ENCODE measurements at regions not wholly inside any gene's neighbourhood (a gene's known extent, or its start where the extent isn't known, plus 50 kb on each side); places are given as distances from the start of the nearest gene placed in this dataset.

DNA sequence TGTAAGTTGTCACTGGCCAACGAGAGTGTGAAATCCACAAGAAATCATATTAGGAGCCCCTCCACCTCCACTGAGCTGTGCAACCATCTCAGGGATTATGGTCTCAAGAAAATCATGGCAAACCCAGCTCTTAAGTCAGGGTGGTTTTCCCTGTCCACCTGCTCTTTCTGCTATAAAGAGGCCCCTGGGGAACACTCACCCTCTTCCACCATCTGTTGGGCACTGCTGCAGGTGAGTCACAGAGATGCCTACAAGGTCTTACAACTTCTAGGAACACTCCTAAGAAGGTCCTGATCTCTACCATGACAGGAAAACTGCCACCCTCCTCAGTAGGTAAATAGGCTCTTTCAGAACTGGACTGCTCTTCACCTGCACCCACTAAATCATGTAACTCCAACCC lies 61.8 kb downstream of the DRD1 start:
- H3F3A ChIP-seq (ENCODE audit: control insufficient read depth, insufficient read depth) = no peaks in the 10 kb centered on the region
- no peaks in the 10 kb centered on the region for H3K4me1 ChIP-seq (ENCODE audit: control insufficient read depth, low read length)

DNA sequence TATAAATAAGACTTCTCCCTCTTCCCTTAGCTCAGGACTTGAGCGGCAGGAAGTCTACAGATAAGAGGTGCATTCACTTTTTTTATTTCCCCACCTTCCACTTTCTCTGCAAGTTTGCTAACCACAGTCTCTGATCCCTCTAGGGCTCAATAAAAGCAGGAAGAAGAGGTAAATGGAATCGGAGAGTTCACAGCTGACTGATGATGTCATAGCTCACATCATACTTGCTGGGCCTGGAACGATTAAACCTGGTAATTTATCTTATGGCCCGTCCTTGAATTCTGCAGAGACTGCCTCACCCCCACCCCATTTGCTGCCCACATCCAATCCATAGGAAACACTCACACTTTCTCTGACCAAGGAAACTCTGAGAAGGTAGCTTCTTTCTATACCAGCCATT lies 62.9 kb downstream of the DRD1 start:
- no peak overlapping the region for H3K4me2 ChIP-seq (ENCODE audit: low read length)
- H3K27ac ChIP-seq (ENCODE audit: low read depth, low read length) = no peak overlapping the region
- H4K20me1 ChIP-seq (ENCODE audit: control insufficient read depth, insufficient read depth, low read depth, low read length) = no peaks in the 10 kb centered on the region
- TF ChIP-seq, protein P1, sequence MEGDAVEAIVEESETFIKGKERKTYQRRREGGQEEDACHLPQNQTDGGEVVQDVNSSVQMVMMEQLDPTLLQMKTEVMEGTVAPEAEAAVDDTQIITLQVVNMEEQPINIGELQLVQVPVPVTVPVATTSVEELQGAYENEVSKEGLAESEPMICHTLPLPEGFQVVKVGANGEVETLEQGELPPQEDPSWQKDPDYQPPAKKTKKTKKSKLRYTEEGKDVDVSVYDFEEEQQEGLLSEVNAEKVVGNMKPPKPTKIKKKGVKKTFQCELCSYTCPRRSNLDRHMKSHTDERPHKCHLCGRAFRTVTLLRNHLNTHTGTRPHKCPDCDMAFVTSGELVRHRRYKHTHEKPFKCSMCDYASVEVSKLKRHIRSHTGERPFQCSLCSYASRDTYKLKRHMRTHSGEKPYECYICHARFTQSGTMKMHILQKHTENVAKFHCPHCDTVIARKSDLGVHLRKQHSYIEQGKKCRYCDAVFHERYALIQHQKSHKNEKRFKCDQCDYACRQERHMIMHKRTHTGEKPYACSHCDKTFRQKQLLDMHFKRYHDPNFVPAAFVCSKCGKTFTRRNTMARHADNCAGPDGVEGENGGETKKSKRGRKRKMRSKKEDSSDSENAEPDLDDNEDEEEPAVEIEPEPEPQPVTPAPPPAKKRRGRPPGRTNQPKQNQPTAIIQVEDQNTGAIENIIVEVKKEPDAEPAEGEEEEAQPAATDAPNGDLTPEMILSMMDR (IDR thresholded peaks at IDR 0.05; ENCODE audit: low read depth, low read length, poor library complexity, severe bottlenecking) = no peak
- no peak for TF ChIP-seq EZH2phosphoT487 (IDR thresholded peaks at IDR 0.05; ENCODE audit: borderline replicate concordance, low read length)
- H3K79me2 ChIP-seq (ENCODE audit: control insufficient read depth, low read length) = no peaks in the 10 kb centered on the region
- no peaks in the 10 kb centered on the region for H3K4me1 ChIP-seq (ENCODE audit: control insufficient read depth, low read length)
- no peaks in the 10 kb centered on the region for H3K9me3 ChIP-seq (ENCODE audit: control insufficient read depth, insufficient read depth, low read length)
- no peaks in the 10 kb centered on the region for H3K9me2 ChIP-seq (replicated peaks; ENCODE audit: control insufficient read depth, low read length)
- H3K27me3 ChIP-seq (ENCODE audit: control insufficient read depth, low read length) = no peaks in the 10 kb centered on the region; the same call in 1 of the 2 replicates
- no peaks in the 10 kb centered on the region for H3K36me3 ChIP-seq (ENCODE audit: control insufficient read depth, low read length)
- no peaks in the 10 kb centered on the region for H3F3A ChIP-seq (ENCODE audit: control insufficient read depth, insufficient read depth)
- no peak overlapping the region for H3K4me3 ChIP-seq (ENCODE audit: low read length)

More for the DNA sequence above, 61.8 kb downstream of the DRD1 start:
- Histone ChIP-seq H3K27ac (ENCODE audit: low read depth, low read length) (no peak overlapping the region), H3K27me3 (ENCODE audit: control insufficient read depth, low read length) (no peaks in the 10 kb centered on the region; the same call in 1 of the 2 replicates), H3K79me2 (ENCODE audit: control insufficient read depth, low read length) (no peaks in the 10 kb centered on the region), H3K9me2 (replicated peaks; ENCODE audit: control insufficient read depth, low read length) (no peaks in the 10 kb centered on the region), H3K9me3 (ENCODE audit: control insufficient read depth, insufficient read depth, low read length) (no peaks in the 10 kb centered on the region), H3K4me2 (ENCODE audit: low read length) (no peak overlapping the region), H3K36me3 (ENCODE audit: control insufficient read depth, low read length) (no peaks in the 10 kb centered on the region), H4K20me1 (ENCODE audit: control insufficient read depth, insufficient read depth, low read depth, low read length) (no peaks in the 10 kb centered on the region), H3K4me3 (ENCODE audit: low read length) (no peak overlapping the region)
- TF ChIP-seq, protein P1 (IDR thresholded peaks at IDR 0.05; ENCODE audit: low read depth, low read length, poor library complexity, severe bottlenecking) = no peak
- no peak for TF ChIP-seq EZH2phosphoT487 (IDR thresholded peaks at IDR 0.05; ENCODE audit: borderline replicate concordance, low read length)

DNA sequence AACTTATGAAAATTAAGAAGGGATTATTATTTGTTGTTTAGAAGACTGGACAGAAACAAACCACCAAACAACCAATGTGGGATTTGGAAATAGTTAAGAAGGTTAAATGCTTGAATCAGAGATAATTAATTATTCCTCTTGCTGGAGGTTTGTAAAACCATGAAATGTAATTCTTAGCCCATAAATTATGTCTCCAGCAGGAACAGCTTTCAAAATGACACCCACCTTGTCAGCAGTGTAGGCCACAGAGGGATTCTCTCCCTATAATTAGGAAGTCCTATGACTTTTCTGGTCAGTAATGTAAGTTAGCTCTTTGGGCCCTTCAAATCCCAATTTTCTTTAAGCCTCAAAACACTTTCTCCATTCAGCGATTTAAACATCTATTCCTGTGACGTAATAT lies 63.3 kb downstream of the DRD1 start:
- Histone ChIP-seq H3K36me3 (ENCODE audit: control insufficient read depth, low read length) (no peaks in the 10 kb centered on the region), H3K4me3 (ENCODE audit: low read length) (no peak overlapping the region), H3K27ac (ENCODE audit: low read depth, low read length) (no peak overlapping the region), H3K4me2 (ENCODE audit: low read length) (no peak overlapping the region), H3K9me3 (ENCODE audit: control insufficient read depth, insufficient read depth, low read length) (no peaks in the 10 kb centered on the region), H3K4me1 (ENCODE audit: control insufficient read depth, low read length) (no peaks in the 10 kb centered on the region), H3K9me2 (replicated peaks; ENCODE audit: control insufficient read depth, low read length) (no peaks in the 10 kb centered on the region), H3F3A (ENCODE audit: control insufficient read depth, insufficient read depth) (no peaks in the 10 kb centered on the region), H3K79me2 (ENCODE audit: control insufficient read depth, low read length) (no peaks in the 10 kb centered on the region), H4K20me1 (ENCODE audit: control insufficient read depth, insufficient read depth, low read depth, low read length) (no peaks in the 10 kb centered on the region), H3K27me3 (ENCODE audit: control insufficient read depth, low read length) (no peaks in the 10 kb centered on the region; the same call in 1 of the 2 replicates)
- TF ChIP-seq EZH2phosphoT487 (IDR thresholded peaks at IDR 0.05; ENCODE audit: borderline replicate concordance, low read length) = no peak
- TF ChIP-seq, protein P1 (IDR thresholded peaks at IDR 0.05; ENCODE audit: low read depth, low read length, poor library complexity, severe bottlenecking) = no peak

Data from DOHH2 (cell line).